ENCODE measurements at regions not wholly inside any gene's neighbourhood (a gene's known extent, or its start where the extent isn't known, plus 50 kb on each side); places are given as distances from the start of the nearest gene placed in this dataset.

- H3K79me2 ChIP-seq (ENCODE audit: insufficient read depth, low read depth), result no peaks in the 10 kb centered on the region
These were observed 443.4 kb downstream of the DTWD2 start for GRCh38 chr5:118544887-118545449.

GRCh38 chr5:118533923-118534322 lies 454.4 kb downstream of the DTWD2 start:
- no peak overlapping the region for H2AFZ ChIP-seq (ENCODE audit: low read depth)
- H3K79me2 ChIP-seq (ENCODE audit: insufficient read depth, low read depth), result no peaks in the 10 kb centered on the region
- TF ChIP-seq, protein P1, sequence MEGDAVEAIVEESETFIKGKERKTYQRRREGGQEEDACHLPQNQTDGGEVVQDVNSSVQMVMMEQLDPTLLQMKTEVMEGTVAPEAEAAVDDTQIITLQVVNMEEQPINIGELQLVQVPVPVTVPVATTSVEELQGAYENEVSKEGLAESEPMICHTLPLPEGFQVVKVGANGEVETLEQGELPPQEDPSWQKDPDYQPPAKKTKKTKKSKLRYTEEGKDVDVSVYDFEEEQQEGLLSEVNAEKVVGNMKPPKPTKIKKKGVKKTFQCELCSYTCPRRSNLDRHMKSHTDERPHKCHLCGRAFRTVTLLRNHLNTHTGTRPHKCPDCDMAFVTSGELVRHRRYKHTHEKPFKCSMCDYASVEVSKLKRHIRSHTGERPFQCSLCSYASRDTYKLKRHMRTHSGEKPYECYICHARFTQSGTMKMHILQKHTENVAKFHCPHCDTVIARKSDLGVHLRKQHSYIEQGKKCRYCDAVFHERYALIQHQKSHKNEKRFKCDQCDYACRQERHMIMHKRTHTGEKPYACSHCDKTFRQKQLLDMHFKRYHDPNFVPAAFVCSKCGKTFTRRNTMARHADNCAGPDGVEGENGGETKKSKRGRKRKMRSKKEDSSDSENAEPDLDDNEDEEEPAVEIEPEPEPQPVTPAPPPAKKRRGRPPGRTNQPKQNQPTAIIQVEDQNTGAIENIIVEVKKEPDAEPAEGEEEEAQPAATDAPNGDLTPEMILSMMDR (conservative IDR thresholded peaks at IDR 0.05; ENCODE audit: low read depth, low read length), result no peak
- H3K4me3 ChIP-seq (IDR thresholded peaks at IDR 0.05; ENCODE audit: insufficient read depth, low read depth, low read length), result no peak overlapping the region
- H3K27me3 ChIP-seq (ENCODE audit: insufficient read depth, low read depth), result no peaks in the 10 kb centered on the region
- no peak overlapping the region for H3K27ac ChIP-seq
- H4K20me1 ChIP-seq (ENCODE audit: insufficient read depth), result no peaks in the 10 kb centered on the region
- no peaks in the 10 kb centered on the region for H3K4me1 ChIP-seq (ENCODE audit: low read depth, poor library complexity, severe bottlenecking)
- no peak overlapping the region for H3K4me2 ChIP-seq
- H3K36me3 ChIP-seq (ENCODE audit: insufficient read depth), result no peaks in the 10 kb centered on the region
- no peak overlapping the region for H3K9ac ChIP-seq

More at GRCh38 chr5:118544887-118545449, 443.4 kb downstream of the DTWD2 start:
- Histone ChIP-seq H4K20me1 (ENCODE audit: insufficient read depth) (no peaks in the 10 kb centered on the region), H3K4me1 (ENCODE audit: low read depth, poor library complexity, severe bottlenecking) (no peaks in the 10 kb centered on the region), H3K9ac (no peak overlapping the region), H2AFZ (ENCODE audit: low read depth) (no peak overlapping the region), H3K36me3 (ENCODE audit: insufficient read depth) (no peaks in the 10 kb centered on the region), H3K27me3 (ENCODE audit: insufficient read depth, low read depth) (no peaks in the 10 kb centered on the region), H3K4me2 (no peak overlapping the region), H3K27ac (no peak overlapping the region), H3K4me3 (IDR thresholded peaks at IDR 0.05; ENCODE audit: insufficient read depth, low read depth, low read length) (no peak overlapping the region)
- TF ChIP-seq, protein P1 (conservative IDR thresholded peaks at IDR 0.05; ENCODE audit: low read depth, low read length), result no peak

DNA sequence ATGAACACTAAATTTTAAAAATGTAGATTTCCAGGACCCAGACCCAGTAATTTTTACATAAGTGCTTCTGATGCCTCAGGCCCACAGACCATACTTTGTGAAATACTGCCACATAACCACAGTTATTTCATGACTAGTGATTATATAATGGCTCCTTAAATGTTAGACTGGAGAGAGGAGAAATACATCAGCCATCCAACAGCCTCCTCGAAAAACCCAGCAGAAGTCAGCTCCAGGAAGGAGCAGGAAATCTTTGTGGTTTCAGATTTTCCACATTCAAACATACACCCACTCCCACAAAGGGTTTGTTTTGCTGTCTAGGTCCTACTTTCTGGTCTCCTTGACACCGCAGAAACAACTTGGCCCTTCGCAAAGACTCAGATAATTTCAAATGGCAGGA lies 455.2 kb downstream of the DTWD2 start:
- Histone ChIP-seq H3K27ac (no peak overlapping the region), H3K36me3 (ENCODE audit: insufficient read depth) (no peaks in the 10 kb centered on the region), H3K4me1 (ENCODE audit: low read depth, poor library complexity, severe bottlenecking) (no peaks in the 10 kb centered on the region), H3K9ac (no peak overlapping the region), H3K4me2 (no peak overlapping the region), H3K27me3 (ENCODE audit: insufficient read depth, low read depth) (no peaks in the 10 kb centered on the region), H3K4me3 (IDR thresholded peaks at IDR 0.05; ENCODE audit: insufficient read depth, low read depth, low read length) (no peak overlapping the region), H2AFZ (ENCODE audit: low read depth) (no peak overlapping the region), H4K20me1 (ENCODE audit: insufficient read depth) (no peaks in the 10 kb centered on the region), H3K79me2 (ENCODE audit: insufficient read depth, low read depth) (no peaks in the 10 kb centered on the region)
- TF ChIP-seq, protein P1 (conservative IDR thresholded peaks at IDR 0.05; ENCODE audit: low read depth, low read length), result no peak

DNA sequence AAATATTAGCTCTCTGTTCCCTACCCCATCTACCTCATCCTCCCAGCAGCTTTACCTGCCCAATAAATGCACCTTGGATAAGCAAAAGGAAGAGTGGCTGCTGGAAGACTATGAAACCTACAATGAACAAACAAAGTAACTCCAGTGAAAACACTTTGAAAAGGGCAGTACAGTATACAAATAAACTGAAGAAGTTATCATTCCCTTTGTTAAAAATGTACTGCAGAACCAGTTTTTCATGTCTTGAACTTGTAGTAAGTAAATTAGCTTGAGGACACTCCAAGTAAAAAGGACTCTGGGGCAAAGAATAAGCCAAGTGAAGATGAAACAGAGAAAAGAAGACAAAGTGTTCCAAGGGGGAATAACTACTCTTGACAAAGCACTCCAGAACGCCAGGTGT lies 457.1 kb downstream of the DTWD2 start:
- no peak overlapping the region for H3K27ac ChIP-seq
- H3K36me3 ChIP-seq (ENCODE audit: insufficient read depth), result no peaks in the 10 kb centered on the region
- no peaks in the 10 kb centered on the region for H4K20me1 ChIP-seq (ENCODE audit: insufficient read depth)
- no peak overlapping the region for H3K4me2 ChIP-seq
- H3K79me2 ChIP-seq (ENCODE audit: insufficient read depth, low read depth), result no peaks in the 10 kb centered on the region
- H2AFZ ChIP-seq (ENCODE audit: low read depth), result no peak overlapping the region
- H3K27me3 ChIP-seq (ENCODE audit: insufficient read depth, low read depth), result no peaks in the 10 kb centered on the region
- no peaks in the 10 kb centered on the region for H3K4me1 ChIP-seq (ENCODE audit: low read depth, poor library complexity, severe bottlenecking)
- H3K4me3 ChIP-seq (IDR thresholded peaks at IDR 0.05; ENCODE audit: insufficient read depth, low read depth, low read length), result no peak overlapping the region
- TF ChIP-seq, protein P1 (conservative IDR thresholded peaks at IDR 0.05; ENCODE audit: low read depth, low read length), result no peak
- no peak overlapping the region for H3K9ac ChIP-seq

Measured in KMS-11 (cell line).